Left ventricle myocardium superior (tissue), 1 donor: ENCODE measurements at regions not wholly inside any gene's neighbourhood (a gene's known extent, or its start where the extent isn't known, plus 50 kb on each side); places are given as distances from the start of the nearest gene placed in this dataset.

Experiments used
- ATAC-seq: fragments of 200-7000 bp; cut with Tn5 transposase; one replicate; pipeline ENCODE4 v1.9.1; 2020; ENCODE audit warnings: mild to moderate bottlenecking, moderate library complexity
- DNase-seq: peaks from one replicate; pipeline ENCODE4 v3.0.0-alpha.2; 2020
- intact Hi-C: fragments of 100-400 bp; cut with micrococcal nuclease; formaldehyde crosslinking; loops from one replicate; pipeline ENCODE4 v1.11.0; 2022
- donor health status: DM: no; HTN: yes; CAD: no; lungs with severe emphysema.

- intact Hi-C loops: no loop called here
- DNase-seq: no peak
- no peak for ATAC-seq
Measured at GRCh38 chr2:136612079-136612478, 153.3 kb upstream of the THSD7B start.

- intact Hi-C loops: no loop called here
- DNase-seq (no peak), ATAC-seq (no peak)
Measured at GRCh38 chr2:136611451-136611850, 153.9 kb upstream of the THSD7B start.

GRCh38 chr2:136582628-136583205 lies 182.6 kb upstream of the THSD7B start:
- DNase-seq (peak; percentile 25), ATAC-seq (no peak)
- intact Hi-C loops: no loop called here

GRCh38 chr2:136572335-136572734 lies 193.0 kb upstream of the THSD7B start:
- intact Hi-C loops: no loop called here
- DNase-seq: peak; percentile 81
- ATAC-seq: peak; percentile 100

GRCh38 chr2:136557203-136557602 lies 208.1 kb upstream of the THSD7B start:
- ATAC-seq: no peak
- DNase-seq: no peak
- intact Hi-C loops: no loop called here

- intact Hi-C loops: no loop called here
- DNase-seq (no peak), ATAC-seq (no peak)
Measured at GRCh38 chr2:136550181-136550580, 215.2 kb upstream of the THSD7B start.

GRCh38 chr2:136539355-136539754 lies 226.0 kb upstream of the THSD7B start:
- intact Hi-C loops: no loop called here
- ATAC-seq (no peak), DNase-seq (no peak)

GRCh38 chr2:136538489-136538888 lies 226.9 kb upstream of the THSD7B start:
- peak; percentile 65 for DNase-seq
- peak; percentile 93 for ATAC-seq
- intact Hi-C loops: no loop called here

- intact Hi-C loops: no loop called here
- peak; percentile 92 for ATAC-seq
- peak; percentile 69 for DNase-seq
Measured at GRCh38 chr2:136534811-136535210, 230.5 kb upstream of the THSD7B start.

- DNase-seq (no peak), ATAC-seq (no peak)
- intact Hi-C loops: no loop called here
Measured at GRCh38 chr2:136532171-136532570, 233.2 kb upstream of the THSD7B start.

- intact Hi-C loops: no loop called here
- DNase-seq: no peak
- no peak for ATAC-seq
Measured at GRCh38 chr2:136531731-136532130, 233.6 kb upstream of the THSD7B start.

- ATAC-seq (no peak), DNase-seq (no peak)
- intact Hi-C loops: no loop called here
Measured at GRCh38 chr2:136530146-136530545, 235.2 kb upstream of the THSD7B start.

- no peak for ATAC-seq
- intact Hi-C loops: no loop called here
- DNase-seq: no peak
Measured at GRCh38 chr2:136527560-136527959, 237.8 kb upstream of the THSD7B start.

- intact Hi-C loops: no loop called here
- ATAC-seq (no peak), DNase-seq (no peak)
Measured at GRCh38 chr2:136522724-136523123, 242.6 kb upstream of the THSD7B start.

GRCh38 chr2:136517716-136518115 lies 247.6 kb upstream of the THSD7B start:
- intact Hi-C loops: no loop called here
- no peak for ATAC-seq
- no peak for DNase-seq

- ATAC-seq (no peak), DNase-seq (no peak)
- intact Hi-C loops: no loop called here
Measured at GRCh38 chr2:136510244-136510643, 255.1 kb upstream of the THSD7B start.

GRCh38 chr2:136505462-136505861 lies 259.9 kb upstream of the THSD7B start:
- DNase-seq: no peak
- intact Hi-C loops: no loop called here
- no peak for ATAC-seq

GRCh38 chr2:136502660-136503059 lies 262.7 kb upstream of the THSD7B start:
- no peak for ATAC-seq
- intact Hi-C loops: no loop called here
- DNase-seq: no peak

- intact Hi-C loops: no loop called here
- DNase-seq (no peak), ATAC-seq (no peak)
Measured at GRCh38 chr2:136497709-136498108, 267.6 kb upstream of the THSD7B start.

- ATAC-seq (no peak), DNase-seq (no peak)
Measured at GRCh38 chr2:136496966-136497365, 268.4 kb upstream of the THSD7B start.

GRCh38 chr2:136495636-136496035 lies 269.7 kb upstream of the THSD7B start:
- ATAC-seq: no peak
- intact Hi-C loops: no loop called here

More at GRCh38 chr2:136496966-136497365, 268.4 kb upstream of the THSD7B start:
- intact Hi-C loops: no loop called here

GRCh38 chr2:136492901-136493300 lies 272.4 kb upstream of the THSD7B start:
- DNase-seq (no peak), ATAC-seq (no peak)
- intact Hi-C loops: no loop called here

More at GRCh38 chr2:136495636-136496035, 269.7 kb upstream of the THSD7B start:
- no peak for DNase-seq
